KMS-11 (cell line): ENCODE measurements at regions not wholly inside any gene's neighbourhood (a gene's known extent, or its start where the extent isn't known, plus 50 kb on each side); places are given as distances from the start of the nearest gene placed in this dataset.

Source experiments
- H2AFZ ChIP-seq: fragments of 200-600 bp; sonication (generic); 2 replicates; pipeline ENCODE4 v1.6.1; 2016; ENCODE audit warnings: antibody characterized with exemption, mixed run types, low read depth
- H3K27ac ChIP-seq: fragments of 200-600 bp; sonication (generic); 2 replicates; pipeline ENCODE4 v1.6.1; 2016; ENCODE audit warnings: mild to moderate bottlenecking, mixed run types
- H3K27me3 ChIP-seq: fragments of 200-600 bp; sonication (generic); 2 replicates; pipeline ENCODE4 v1.6.1; 2017; ENCODE audit warnings: mild to moderate bottlenecking, low read depth, mixed run types, moderate library complexity; ENCODE audit not compliant: insufficient read depth
- H3K36me3 ChIP-seq: fragments of 200-600 bp; sonication (generic); 2 replicates; pipeline ENCODE4 v1.6.1; 2017; ENCODE audit warnings: mild to moderate bottlenecking, mixed run types; ENCODE audit not compliant: insufficient read depth
- H3K4me1 ChIP-seq: fragments of 200-600 bp; sonication (generic); 2 replicates; pipeline ENCODE4 v1.6.1; 2016; ENCODE audit warnings: mild to moderate bottlenecking, low read depth, mixed run types; ENCODE audit not compliant: poor library complexity, severe bottlenecking
- H3K4me2 ChIP-seq: fragments of 200-600 bp; sonication (generic); 2 replicates; pipeline ENCODE4 v1.7.0; 2016; ENCODE audit warnings: mild to moderate bottlenecking, mixed run types
- H3K4me3 ChIP-seq: fragments of 200-600 bp; sonication (generic); IDR thresholded peaks from 2 replicates; pipeline ENCODE4 v1.6.1; 2017; ENCODE audit warnings: low read depth, low read length, mixed read lengths; ENCODE audit not compliant: insufficient read depth
- H3K79me2 ChIP-seq: fragments of 200-600 bp; sonication (generic); 2 replicates; pipeline ENCODE4 v1.6.1; 2016; ENCODE audit warnings: low read depth, mixed run types; ENCODE audit not compliant: insufficient read depth
- H3K9ac ChIP-seq: fragments of 200-600 bp; sonication (generic); 2 replicates; pipeline ENCODE4 v1.6.1; 2016; ENCODE audit warnings: mild to moderate bottlenecking, mixed run types
- H4K20me1 ChIP-seq: fragments of 200-600 bp; sonication (generic); 2 replicates; pipeline ENCODE4 v1.6.1; 2016; ENCODE audit warnings: mild to moderate bottlenecking, mixed run types; ENCODE audit not compliant: insufficient read depth
- CTCF ChIP-seq: fragments of 200-600 bp; sonication (generic); conservative IDR thresholded peaks from 2 replicates; pipeline ENCODE4 v1.6.1; 2017; ENCODE audit warnings: low read depth, mild to moderate bottlenecking, antibody characterized with exemption, low read length, moderate library complexity, mixed read lengths

GRCh38 chr16:56111100-56111499 is 80.2 kb upstream of the GNAO1 start:
- H4K20me1 ChIP-seq, result no peaks in the 10 kb centered on the region
- TF ChIP-seq CTCF, result no peak
- H3K36me3 ChIP-seq, result no peaks in the 10 kb centered on the region
- no peak overlapping the region for H3K4me2 ChIP-seq
- no peak overlapping the region for H3K9ac ChIP-seq
- H3K4me3 ChIP-seq, result no peak overlapping the region
- no peaks in the 10 kb centered on the region for H3K79me2 ChIP-seq
- no peak overlapping the region for H2AFZ ChIP-seq
- H3K4me1 ChIP-seq, result no peaks in the 10 kb centered on the region
- no peak overlapping the region for H3K27ac ChIP-seq
- no peaks in the 10 kb centered on the region for H3K27me3 ChIP-seq

- Histone ChIP-seq H3K4me3 (no peak overlapping the region), H3K9ac (no peak overlapping the region), H2AFZ (no peak overlapping the region), H3K27me3 (no peaks in the 10 kb centered on the region), H3K36me3 (no peaks in the 10 kb centered on the region), H3K4me1 (no peaks in the 10 kb centered on the region), H4K20me1 (no peaks in the 10 kb centered on the region), H3K27ac (no peak overlapping the region), H3K4me2 (no peak overlapping the region), H3K79me2 (no peaks in the 10 kb centered on the region)
- TF ChIP-seq CTCF, result no peak
These were observed 81.3 kb upstream of the GNAO1 start for GRCh38 chr16:56109994-56110393.

GRCh38 chr16:56109205-56109604 is 82.1 kb upstream of the GNAO1 start:
- TF ChIP-seq CTCF, result no peak
- Histone ChIP-seq H3K27me3 (no peaks in the 10 kb centered on the region), H3K4me3 (no peak overlapping the region), H3K79me2 (no peaks in the 10 kb centered on the region), H4K20me1 (no peaks in the 10 kb centered on the region), H3K4me2 (no peak overlapping the region), H3K36me3 (no peaks in the 10 kb centered on the region), H3K27ac (no peak overlapping the region), H3K4me1 (no peaks in the 10 kb centered on the region), H3K9ac (no peak overlapping the region), H2AFZ (no peak overlapping the region)

- Histone ChIP-seq H3K4me3 (no peak overlapping the region), H3K4me2 (no peak overlapping the region), H3K36me3 (no peaks in the 10 kb centered on the region), H3K79me2 (no peaks in the 10 kb centered on the region), H3K27me3 (no peaks in the 10 kb centered on the region), H3K27ac (no peak overlapping the region), H2AFZ (no peak overlapping the region), H3K9ac (no peak overlapping the region), H3K4me1 (no peaks in the 10 kb centered on the region), H4K20me1 (no peaks in the 10 kb centered on the region)
- TF ChIP-seq CTCF, result no peak
These were observed 82.6 kb upstream of the GNAO1 start for GRCh38 chr16:56108724-56109123.

- Histone ChIP-seq H3K4me3 (no peak overlapping the region), H2AFZ (no peak overlapping the region), H3K27me3 (no peaks in the 10 kb centered on the region), H3K4me1 (no peaks in the 10 kb centered on the region), H3K79me2 (no peaks in the 10 kb centered on the region), H3K27ac (no peak overlapping the region), H3K4me2 (no peak overlapping the region), H4K20me1 (no peaks in the 10 kb centered on the region), H3K9ac (no peak overlapping the region), H3K36me3 (no peaks in the 10 kb centered on the region)
- TF ChIP-seq CTCF, result no peak
These were observed 83.2 kb upstream of the GNAO1 start for GRCh38 chr16:56108056-56108471.
